ENCODE measurements at regions not wholly inside any gene's neighbourhood (a gene's known extent, or its start where the extent isn't known, plus 50 kb on each side); places are given as distances from the start of the nearest gene placed in this dataset.

DNA sequence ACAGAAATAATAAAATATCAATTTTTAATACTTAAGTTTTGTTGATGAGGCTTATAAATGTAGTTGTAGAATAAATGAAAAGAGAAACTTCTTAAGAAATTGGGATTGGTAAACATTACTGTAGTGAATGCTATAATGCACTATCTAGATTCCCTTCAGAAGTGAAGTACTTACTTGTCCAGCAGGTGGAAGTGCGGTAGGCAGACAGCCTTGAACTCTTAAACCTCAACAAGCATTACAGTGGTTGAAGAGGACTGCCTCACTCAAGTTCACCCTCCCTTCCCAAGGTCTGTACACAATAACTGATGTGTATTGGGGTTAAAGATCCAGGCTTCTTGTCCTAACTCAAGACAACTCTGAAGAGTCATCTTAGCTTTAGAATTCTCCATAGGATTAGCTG lies 931.0 kb upstream of the LRRTM1 start:
- DNase-seq = no peak

DNA sequence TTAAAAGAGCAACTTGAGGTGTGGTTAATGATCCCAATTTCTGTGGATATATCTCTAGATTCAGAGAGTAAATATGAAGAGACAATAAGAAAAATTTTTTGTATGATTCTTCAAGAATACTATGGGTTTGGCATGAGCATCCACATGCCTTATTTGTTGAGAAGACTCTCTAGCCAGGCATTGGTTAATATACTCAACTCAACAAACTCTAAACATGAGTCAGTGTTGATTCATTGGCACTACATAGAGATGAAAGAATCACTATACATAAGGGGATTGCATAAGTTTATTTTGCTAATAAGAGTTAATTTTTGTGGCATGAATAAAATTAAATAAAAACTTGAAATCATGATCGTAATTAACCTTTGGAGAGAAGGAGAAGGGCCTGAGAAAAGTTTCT lies 930.2 kb upstream of the LRRTM1 start:
- DNase-seq = no peak

DNA sequence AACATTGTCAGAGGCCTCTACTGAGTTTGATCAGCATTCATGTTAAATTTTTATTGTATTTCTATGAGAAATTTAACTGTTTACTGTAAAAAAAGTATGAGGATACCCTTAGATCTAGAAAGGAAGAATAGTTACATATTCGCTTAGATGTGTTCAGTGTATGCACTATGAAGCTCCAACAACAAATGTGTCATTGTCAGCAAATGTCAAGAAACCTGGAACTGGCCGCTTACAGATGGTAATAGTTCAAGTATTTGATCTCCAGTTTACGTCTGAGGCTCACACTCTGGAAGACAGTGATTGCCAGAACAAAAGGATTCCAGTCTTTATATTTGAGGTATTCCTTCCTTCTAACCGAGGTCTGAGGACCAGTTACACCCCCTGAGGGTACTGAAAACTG lies 921.2 kb upstream of the LRRTM1 start:
- no peak for DNase-seq

DNA sequence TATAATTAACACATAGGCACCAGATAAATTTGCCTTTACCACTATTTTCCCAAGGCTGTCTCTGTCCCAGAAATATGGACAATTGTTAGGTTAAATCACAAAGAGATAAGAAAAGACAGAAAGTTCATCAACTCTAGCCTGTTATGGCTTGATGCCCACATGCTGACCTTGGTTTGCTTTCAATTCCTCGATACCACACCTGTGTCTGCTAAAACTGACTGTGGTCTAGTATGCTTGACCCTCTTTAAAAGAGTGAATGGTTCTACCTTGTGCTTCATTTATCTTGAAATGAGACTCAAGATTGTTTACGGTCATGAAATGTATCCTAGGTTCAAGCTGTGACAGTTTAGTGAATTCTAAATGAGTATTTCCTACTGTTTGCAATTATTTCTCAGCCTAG lies 909.0 kb upstream of the LRRTM1 start:
- DNase-seq = no peak

DNA sequence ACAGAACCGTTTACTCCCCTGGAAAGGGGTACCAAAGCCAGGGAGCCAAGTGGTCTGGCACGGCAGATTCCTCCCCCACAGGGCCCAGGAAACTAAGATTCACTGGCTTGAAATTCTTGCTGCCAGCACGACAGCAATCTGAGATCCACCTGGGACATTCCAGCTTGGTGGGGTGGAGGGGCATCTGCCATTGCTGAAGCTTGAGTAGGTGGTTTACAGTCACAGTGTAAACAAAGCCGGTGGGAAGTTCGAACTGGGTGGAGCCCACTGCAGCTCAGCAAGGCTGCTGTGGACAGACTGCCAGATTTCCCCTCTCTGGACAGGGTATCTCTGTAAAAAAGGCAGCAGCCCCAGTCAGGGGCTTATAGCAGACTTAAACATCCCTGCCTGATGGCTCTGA lies 901.7 kb upstream of the LRRTM1 start:
- DNase-seq = no peak

DNA sequence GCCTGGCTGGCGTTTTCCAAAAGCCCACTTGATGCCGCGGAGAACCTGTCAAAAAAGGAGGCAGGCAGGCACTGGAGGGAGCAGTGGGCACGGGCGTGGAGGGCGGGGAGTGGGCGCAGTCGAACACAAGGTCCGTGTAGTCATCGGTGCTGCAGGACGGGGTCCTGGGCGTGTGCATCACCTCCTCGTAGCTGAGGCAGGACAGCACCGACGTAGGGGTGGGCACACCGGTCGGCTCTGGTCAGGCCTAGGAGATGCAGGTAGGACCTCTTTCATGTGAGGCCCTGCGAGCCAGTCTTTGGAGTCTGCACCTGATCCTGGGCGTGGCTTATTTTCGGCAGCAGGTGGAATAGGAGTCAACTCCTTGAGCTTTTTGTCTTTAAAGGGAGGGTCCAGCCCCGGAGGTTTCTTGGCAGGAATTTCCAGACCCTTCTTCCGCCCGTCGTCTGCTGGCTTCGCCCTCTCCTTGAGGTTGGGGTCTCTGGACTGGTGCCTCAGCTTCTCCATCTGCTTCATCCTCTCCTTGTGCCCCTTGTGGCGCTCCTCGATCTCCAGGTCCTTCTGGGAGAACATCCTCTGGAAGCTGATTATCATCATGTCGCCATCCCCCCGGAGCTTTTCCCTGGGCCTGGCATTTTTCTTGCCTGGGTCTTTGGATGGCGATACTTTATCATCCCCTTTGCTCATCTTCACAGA lies 892.5 kb upstream of the LRRTM1 start:
- no peak for DNase-seq

DNA sequence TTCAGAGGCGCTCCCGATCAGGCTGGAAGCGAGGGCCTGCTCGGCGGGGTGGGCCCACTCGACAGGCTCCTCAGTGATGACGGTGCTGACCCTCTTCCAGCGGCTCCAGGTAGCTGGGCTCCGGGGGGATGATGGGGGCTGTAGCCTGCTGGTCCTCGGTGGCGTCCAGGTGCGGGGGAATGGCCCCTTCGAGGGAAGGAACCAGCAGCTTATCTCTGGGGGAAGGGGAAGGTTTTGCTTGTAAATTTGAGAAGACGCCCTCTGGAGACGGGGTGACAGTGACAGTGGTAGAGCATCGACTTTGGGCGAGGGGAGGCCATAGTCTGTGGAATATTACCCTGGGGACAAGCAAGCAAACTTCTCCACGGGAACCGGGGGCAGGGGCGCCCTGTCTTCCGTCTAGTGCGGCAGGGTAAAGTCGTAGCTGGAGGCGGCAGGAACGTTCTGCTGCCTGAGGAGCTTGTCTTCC lies 891.9 kb upstream of the LRRTM1 start:
- DNase-seq = no peak

DNA sequence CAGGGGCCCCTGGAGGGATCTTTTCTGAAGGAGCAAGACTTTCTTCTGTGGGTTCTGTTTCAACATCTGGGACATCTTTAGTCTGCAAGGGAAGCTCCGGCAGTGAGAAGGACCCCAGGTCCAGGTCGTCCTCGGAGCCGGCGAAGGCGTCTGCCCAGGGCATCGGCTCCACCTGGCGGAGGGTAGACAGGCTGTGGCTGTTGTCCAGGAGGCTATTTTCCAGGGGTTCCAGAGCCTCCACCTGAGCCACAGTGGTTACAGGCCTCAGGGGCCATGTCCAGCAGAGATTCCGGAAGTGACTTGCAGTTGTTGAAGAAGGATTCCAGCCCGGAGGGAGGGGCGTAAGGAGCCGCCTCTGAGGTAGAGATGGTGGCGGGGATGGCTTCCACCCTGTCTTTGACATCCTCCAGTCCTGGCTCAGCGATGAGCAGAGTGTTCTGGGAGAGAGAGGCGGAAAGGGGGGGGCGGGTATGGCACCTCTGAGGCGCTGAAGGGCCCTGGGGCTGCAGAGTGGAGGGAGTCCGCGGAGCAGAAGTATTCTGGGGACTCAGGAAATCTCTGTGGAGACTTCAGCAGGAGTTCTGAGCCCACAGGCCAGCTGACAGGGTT lies 891.3 kb upstream of the LRRTM1 start:
- no peak for DNase-seq

DNA sequence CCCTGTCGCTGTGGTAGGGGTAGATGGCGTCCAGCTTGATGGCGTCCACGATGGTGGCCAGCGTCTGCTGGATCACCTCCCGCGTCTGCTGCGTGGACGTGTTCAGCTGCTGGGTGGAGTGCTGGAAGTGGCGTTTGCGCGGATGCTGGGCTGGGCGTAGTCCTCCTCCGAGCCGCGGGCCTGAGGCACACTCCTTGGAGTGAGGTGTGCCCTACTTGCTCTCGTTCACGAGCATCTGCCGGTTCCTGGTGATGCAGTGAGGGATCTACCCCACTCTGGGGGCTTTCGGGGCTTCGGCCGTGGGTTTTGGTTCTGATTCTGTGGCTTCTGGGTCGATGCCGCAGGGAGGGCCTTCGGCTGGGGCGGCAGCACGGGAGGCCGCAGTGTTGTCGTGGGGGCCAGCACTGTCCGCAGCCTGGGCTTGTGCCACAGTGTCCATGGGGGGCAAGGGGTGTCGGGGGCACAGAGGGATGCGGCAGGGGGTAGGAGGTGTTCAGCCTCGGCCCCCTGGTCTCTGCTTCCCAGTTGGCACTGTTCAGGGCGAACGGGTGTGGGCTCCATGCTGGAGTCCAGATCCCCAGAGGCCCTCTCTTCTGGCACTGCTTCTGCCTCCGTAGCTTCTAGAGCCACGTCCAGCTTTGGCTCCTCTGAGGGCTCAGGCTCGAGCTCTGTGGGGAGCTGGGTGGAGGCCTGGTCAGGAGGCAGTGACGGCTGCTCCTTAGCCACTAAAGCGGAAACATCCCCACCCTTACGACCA lies 890.6 kb upstream of the LRRTM1 start:
- DNase-seq = no peak

DNA sequence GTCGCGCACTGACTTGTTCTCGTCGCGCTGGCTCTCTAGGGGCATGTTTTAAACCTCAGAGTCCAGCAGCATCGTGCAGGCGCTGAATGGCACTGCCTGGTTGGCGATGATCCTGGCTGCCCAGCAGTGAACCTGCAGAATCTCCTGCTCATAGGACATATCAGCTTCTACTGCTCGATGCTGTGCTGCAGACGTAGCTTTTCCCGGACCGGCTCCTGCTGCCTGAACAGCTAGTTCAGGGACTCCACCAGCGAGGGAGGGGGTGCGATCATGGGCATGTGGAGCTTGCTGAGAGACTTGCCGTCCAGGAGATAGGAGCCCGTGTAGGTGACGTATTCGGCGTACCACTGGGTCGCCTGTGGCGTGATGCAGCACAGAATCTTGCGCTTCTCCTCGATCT lies 890.0 kb upstream of the LRRTM1 start:
- DNase-seq = no peak

DNA sequence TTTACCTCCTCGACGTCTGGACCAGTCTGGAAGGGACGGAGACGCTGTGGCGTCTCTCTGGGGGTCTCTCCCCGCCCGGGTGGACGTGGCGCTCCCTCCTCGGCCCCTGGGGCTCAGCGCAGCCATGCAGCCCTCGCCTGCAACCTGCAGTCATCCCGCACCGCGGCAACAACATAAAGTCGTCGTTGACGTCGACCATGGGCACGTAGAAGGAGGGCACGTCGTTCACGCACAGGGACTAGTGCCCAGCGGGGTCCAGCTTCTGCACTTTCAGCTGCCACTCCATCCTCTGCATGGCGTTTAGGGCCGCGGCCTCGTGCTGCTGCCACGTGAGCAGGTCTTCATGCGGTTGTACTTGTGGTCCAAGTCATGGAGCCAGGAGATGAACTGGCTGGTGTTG lies 889.6 kb upstream of the LRRTM1 start:
- no peak for DNase-seq

DNA sequence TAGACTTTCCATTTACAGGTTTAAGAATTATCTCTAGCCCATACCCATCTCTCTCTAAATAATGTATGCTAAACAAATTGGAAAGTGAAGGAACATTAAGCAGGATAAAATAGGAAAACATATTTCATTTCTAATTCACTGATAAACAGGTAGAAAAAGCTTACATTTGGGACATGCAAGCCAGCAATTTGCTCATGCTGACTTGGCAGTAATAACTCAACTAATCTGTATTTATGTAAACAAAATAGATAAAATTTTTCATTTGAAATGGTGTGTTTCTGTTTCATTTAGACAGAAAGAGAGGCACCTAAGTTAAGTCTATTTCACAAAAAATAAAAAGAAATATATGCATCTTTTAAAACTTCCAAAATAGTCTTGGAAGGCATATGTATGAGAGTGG lies 877.3 kb upstream of the LRRTM1 start:
- no peak for DNase-seq

DNA sequence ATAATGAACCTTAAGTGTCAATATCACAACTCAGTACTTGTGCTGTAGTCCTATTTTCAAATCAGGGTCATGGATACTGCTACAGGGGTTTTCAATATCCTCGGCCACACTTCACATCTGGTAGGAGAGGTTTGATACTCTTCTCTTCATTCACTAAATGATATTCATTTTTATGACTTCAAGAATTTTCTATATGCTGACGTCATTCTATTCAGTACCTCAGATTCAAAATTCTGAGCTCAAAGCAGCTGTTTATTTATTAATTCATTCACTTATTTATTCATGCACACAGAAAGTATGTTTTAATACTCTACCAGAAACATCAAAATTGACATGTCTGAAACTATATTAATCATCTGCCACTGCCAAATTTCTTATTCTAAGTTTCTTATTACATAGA lies 866.9 kb upstream of the LRRTM1 start:
- DNase-seq = no peak

DNA sequence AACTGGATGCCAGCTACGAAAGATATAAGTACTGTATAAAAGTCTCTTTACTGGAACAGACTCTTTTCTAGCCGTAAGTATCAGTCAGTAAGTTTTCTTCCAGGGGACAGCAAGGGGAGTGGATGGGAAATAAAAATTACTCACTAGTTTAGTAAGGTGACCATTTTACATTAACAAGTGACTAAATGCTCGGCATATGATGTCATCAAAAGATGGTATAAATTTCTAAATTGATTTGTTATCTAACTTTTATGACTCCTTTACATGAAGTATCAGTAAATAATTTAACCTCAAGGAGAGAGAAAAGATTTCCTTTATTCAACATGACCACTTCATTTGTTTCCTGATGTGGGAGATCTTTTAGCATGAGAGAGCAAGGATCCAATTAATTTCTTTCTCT lies 859.0 kb upstream of the LRRTM1 start:
- no peak for DNase-seq

DNA sequence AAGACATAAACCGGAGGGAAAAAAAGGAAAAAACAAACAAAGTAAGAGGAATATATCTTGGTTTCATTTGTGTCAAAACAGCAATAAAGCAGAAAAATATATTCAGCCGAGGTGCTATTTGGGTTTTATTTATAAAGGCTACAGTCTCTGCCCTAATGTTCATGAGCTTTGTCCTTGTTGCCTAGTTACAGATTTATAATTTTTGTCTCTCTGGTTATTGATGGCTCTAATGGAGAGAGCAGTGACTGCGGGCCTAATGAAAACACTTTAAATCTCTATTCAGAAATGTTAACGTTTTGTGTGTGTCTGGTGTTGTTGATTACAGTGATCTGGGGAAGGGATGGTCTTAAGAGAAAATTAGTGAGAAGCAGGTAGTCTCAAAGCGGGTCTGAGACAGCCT lies 854.0 kb upstream of the LRRTM1 start:
- no peak for DNase-seq

DNA sequence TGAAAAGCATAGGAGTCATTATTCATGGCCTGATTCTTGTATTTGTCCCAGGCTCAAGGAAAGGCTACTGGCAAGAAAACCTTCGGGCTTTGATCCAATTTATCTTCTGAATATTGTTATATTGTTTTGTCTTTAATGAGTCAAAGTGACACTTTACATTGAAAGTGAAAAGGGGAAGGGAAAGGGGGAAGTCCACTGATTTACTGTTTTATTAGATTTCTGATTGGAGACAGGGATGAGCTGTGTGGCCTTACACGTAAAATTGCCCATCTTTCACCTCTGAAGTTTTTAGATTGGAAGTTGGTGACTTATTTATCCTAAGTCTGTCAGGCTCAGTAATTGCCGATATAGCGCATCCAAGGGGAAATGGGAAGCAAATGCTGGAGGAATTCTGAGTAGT lies 843.8 kb upstream of the LRRTM1 start:
- DNase-seq = no peak

DNA sequence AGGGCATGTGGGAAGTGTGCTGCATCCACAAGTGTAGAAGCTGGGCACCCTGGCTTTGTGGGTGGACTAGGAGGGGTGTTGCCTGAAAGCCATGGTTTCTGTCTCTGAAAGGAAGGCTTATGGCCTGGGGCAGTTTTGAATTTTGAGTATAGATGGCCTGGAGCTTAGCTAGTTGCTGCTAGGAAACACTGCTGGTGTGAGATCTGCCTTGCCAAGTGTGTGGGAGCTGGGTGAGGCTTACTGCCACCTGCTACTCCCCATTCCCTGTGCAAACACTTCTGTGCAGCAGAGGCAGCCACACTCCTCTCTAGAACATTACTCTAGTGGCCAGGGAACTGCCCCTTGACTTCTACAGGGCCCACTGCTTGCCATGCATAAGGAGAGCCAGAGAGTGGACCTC lies 831.7 kb upstream of the LRRTM1 start:
- DNase-seq = no peak

DNA sequence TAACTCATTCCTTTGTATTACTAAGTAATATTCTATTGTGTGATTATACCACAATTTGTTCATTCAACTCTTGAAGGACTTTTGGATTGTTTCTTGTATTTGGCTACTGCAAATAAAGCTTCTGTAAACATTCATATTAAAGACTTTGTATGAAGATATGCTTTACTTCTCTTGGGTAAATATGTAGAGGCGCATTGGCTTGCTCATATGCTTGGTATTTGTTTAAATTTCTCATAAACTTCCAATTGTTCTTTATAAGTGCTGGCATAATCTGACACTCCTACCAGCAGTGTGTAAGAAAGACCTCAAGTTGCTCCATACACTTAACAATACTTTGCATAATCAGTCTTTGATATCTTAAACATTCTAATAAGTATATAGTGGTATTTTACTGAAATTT lies 792.8 kb upstream of the LRRTM1 start:
- DNase-seq = no peak

DNA sequence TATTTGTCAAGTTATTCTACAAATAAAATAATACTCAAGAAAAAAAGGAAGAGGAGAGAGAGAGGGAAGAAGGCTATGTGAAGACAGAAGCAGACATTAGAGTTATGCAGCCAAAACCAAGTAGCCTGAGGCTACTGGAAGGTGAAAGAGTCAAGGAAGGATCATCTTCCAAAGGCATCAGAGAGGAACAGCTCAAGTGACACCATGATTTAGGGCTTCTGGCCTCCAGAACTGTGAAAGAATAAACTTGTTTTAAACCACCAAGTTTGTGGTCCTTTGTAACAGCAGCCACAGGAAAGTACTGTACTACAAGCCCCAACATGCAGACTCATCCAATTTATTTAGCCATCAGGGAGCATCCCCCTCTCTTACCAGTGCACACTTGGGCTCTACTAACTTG lies 788.5 kb upstream of the LRRTM1 start:
- DNase-seq = no peak

DNA sequence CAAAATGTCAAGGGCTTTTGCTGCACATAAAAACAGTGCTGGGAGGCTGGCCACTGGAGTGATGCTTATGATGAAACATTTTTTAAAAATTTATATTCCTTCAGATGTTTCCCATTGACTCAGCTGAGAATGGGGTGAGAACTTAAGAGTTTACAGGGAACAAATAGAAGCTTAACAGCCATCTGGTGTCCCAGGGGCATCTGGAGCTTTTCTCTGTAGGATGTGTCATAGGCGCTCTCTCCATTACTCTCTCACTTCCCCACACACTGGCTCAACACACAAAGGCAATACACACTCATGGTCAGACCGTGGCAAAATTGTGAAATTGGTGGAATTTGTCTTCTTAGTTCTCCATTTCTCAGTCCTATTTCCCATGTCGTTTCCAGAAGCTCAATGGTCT lies 783.1 kb upstream of the LRRTM1 start:
- DNase-seq = no peak

DNA sequence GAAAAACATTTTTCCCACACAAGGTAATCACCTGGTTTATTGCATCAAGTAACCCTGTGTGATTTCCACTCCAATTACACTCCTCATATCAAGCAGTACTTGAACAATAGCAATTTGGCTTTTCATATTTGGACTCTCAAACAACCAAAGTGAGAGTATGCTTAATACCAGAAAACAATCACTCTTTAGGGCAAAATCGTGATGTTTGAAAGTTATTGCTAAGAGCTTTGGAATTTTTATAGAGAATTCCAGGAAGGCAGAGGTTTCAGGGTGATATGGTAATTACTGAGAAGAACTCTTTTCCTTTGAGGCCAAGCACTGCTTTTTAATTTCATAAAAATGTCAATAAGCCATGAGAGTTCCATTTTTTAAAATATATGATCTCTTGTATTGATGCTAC lies 779.5 kb upstream of the LRRTM1 start:
- no peak for DNase-seq

DNA sequence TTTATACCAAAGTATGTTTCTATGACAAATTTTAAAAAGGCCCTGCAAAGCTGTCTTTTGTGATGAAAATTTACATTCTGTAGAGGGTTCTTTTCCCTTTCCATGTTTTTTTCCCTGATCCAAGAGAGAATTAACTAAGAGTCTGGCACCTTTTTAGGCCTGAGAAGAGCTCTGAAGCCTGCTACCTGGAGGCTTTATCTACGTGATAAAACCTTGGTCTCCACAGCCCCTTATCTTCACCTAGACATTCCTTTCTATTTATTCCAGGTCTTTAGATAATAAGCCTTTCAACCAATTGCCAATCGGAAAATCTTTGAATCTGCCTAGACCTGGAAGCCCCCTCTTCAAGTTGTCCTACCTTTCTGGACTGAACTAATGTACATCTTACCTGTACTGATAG lies 774.1 kb upstream of the LRRTM1 start:
- DNase-seq = no peak

DNA sequence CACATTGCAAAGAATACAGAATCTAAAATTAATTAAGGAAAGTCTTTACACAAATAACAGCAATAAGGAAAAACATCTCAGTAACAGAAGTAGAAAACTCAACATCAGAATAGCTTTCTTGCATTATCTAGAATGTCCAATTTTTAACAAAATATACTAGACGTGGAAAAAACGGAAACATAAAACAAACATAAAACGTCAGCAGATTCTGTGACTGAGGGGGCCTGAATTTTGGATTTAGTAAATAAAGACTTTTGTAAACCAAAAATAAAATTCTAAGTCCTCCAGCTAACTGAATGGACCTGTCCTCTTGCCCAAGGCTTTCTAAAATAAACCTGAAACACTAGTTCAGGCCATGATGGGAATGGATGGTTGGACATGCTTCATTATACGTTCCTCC lies 773.5 kb upstream of the LRRTM1 start:
- no peak for DNase-seq

DNA sequence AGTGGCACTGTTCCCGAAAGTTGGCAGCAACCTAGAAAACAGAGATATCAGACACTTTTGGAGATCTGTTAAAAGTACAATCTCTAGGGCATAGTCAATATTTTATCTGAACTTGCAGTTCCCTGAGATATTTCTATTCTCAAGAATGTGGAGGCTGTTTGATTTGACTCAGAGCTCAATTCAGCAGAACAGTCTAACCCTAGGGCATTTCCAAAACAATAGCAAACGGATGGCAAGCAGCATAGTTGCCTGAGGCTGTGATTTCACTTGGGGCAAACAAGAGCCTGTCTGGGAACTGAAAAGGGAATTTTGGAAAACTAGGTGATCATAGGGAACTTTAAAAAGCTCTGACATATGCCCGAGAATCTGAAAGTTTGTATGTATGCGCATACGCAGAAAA lies 772.8 kb upstream of the LRRTM1 start:
- no peak for DNase-seq

DNA sequence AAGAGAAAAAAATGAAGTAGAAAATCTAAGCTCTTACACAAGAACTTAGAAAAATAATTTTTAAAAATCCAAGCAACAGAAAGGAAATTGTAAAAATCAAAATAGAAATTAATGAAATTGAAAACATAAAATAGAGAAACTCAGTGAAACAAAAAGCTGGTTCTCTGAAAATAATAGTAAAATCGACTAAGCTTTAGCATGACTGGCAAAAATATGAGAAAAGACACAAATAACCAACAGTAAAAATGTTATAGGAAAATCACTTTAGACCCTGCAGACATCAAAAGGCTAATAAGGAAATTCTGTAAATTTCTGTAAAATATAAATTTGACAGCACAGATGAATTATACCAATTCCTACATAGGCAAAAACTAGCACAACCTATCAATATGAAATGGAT lies 768.9 kb upstream of the LRRTM1 start:
- no peak for DNase-seq
